Upper lobe of left lung (tissue), 6 donors: ENCODE measurements at regions not wholly inside any gene's neighbourhood (a gene's known extent, or its start where the extent isn't known, plus 50 kb on each side); places are given as distances from the start of the nearest gene placed in this dataset.

ENCODE experiments used
- ATAC-seq, 2 donors: fragments of 200-7000 bp; cut with Tn5 transposase; one replicate each; pipeline ENCODE4 v1.9.1; 2022; ENCODE audit warnings: mild to moderate bottlenecking in 2 of 2, moderate library complexity in 2 of 2; ENCODE audit not compliant: low FRiP score in 2 of 2
- DNase-seq, 2 donors: peaks; one replicate each; pipeline ENCODE4 v3.0.0-alpha.2; 2019 to 2020
- H3K27ac ChIP-seq, 4 donors: fragments of 200-600 bp; sonication (generic); one replicate each; pipeline ENCODE4 v1.5.1; 2016 to 2019
- H3K27me3 ChIP-seq, 4 donors: fragments of 200-600 bp; sonication (generic); one replicate each; pipeline ENCODE4 v1.5.1; 2017 to 2019
- H3K36me3 ChIP-seq, 4 donors: fragments of 200-600 bp; sonication (generic); one replicate each; pipeline ENCODE4 v1.5.1; 2016 to 2019
- H3K4me1 ChIP-seq, 4 donors: fragments of 200-600 bp; sonication (generic); one replicate each; pipeline ENCODE4 v1.5.1; 2018 to 2019
- H3K4me3 ChIP-seq, 4 donors: fragments of 200-600 bp; sonication (generic); one replicate each; pipeline ENCODE4 v1.5.1; 2017 to 2019; ENCODE audit warnings: mild to moderate bottlenecking in 2 of 4, moderate library complexity in 1 of 4
- H3K9me3 ChIP-seq, 4 donors: fragments of 200-600 bp; sonication (generic); one replicate each; pipeline ENCODE4 v1.5.1; 2018 to 2019
- CTCF ChIP-seq, 6 experiments: fragments of 450-650 bp in 4 of 6; fragments of 200-600 bp in 2 of 6; sonication (generic) in 2 of 6; IDR thresholded peaks; one replicate each; pipeline ENCODE4 v1.5.1; 2016 to 2019; ENCODE audit warnings: antibody characterized with exemption in 6 of 6
- EP300 ChIP-seq, 4 donors: sonication (generic); formaldehyde crosslinking; IDR thresholded peaks; one replicate each; pipeline ENCODE4 v1.5.1; 2017; ENCODE audit warnings: antibody characterized with exemption in 4 of 4, control low read depth in 2 of 4
- POLR2A ChIP-seq, 4 donors: fragments of 450-650 bp; IDR thresholded peaks; one replicate each; pipeline ENCODE4 v1.5.1; 2016 to 2017; ENCODE audit warnings: antibody characterized with exemption in 4 of 4, mild to moderate bottlenecking in 2 of 4
- POLR2AphosphoS5 ChIP-seq, 2 donors: sonication (generic); formaldehyde crosslinking; IDR thresholded peaks; one replicate each; pipeline ENCODE4 v1.5.1; 2017; ENCODE audit warnings: antibody characterized with exemption in 2 of 2
- WGBS, 2 donors: methylation state at CpG; one replicate each; pipeline ENCODE4 v1.1.5; 2017 to 2018; 5-methylcytosine and 5-hydroxymethylcytosine counted together
- donor health status: DM: no; HTN: no; CAD: no; lungs with moderate emphysema.
- donor health status: DM: no; HTN: yes; CAD: no; lungs with severe emphysema.

GRCh38 chr16:75792771-75793492, 66.6 kb upstream of the CPHXL start:
- H3K36me3 ChIP-seq: no peaks in the 10 kb centered on the region
- no peak overlapping the region for H3K4me3 ChIP-seq
- no peaks in the 10 kb centered on the region for H3K9me3 ChIP-seq
- TF ChIP-seq CTCF (IDR thresholded peaks at IDR 0.05) (no peak), POLR2A (IDR thresholded peaks at IDR 0.05) (no peak), EP300 (IDR thresholded peaks at IDR 0.05) (no peak), POLR2AphosphoS5 (IDR thresholded peaks at IDR 0.05) (no peak)
- no peak for DNase-seq
- no peaks in the 10 kb centered on the region for H3K4me1 ChIP-seq
- WGBS, 2 donors: 74 to 75% methylated on average over 6 to 7 of the region's 7 CpGs
- no peak overlapping the region for H3K27ac ChIP-seq
- no peaks in the 10 kb centered on the region for H3K27me3 ChIP-seq
- ATAC-seq: no peak

- DNase-seq (no peak), ATAC-seq (no peak)
- no peaks in the 10 kb centered on the region for H3K4me1 ChIP-seq
- no peak for TF ChIP-seq POLR2AphosphoS5 (IDR thresholded peaks at IDR 0.05)
- H3K27me3 ChIP-seq: no peaks in the 10 kb centered on the region
- H3K9me3 ChIP-seq: no peaks in the 10 kb centered on the region
- H3K4me3 ChIP-seq: no peak overlapping the region
- 55 to 61% methylated on average over 4 of the region's 4 CpGs for WGBS, 2 donors
- no peak overlapping the region for H3K27ac ChIP-seq
- H3K36me3 ChIP-seq: no peaks in the 10 kb centered on the region
Observed at GRCh38 chr16:75793641-75794040, 67.4 kb upstream of the CPHXL start.

- ATAC-seq (no peak), DNase-seq (no peak)
- TF ChIP-seq EP300 (IDR thresholded peaks at IDR 0.05) (no peak), CTCF (IDR thresholded peaks at IDR 0.05) (no peak), POLR2A (IDR thresholded peaks at IDR 0.05) (no peak), POLR2AphosphoS5 (IDR thresholded peaks at IDR 0.05) (no peak)
- Histone ChIP-seq H3K9me3 (no peaks in the 10 kb centered on the region), H3K36me3 (no peaks in the 10 kb centered on the region), H3K4me3 (no peak overlapping the region), H3K4me1 (no peaks in the 10 kb centered on the region), H3K27me3 (no peaks in the 10 kb centered on the region), H3K27ac (no peak overlapping the region)
- 56 to 61% methylated on average over 4 of the region's 4 CpGs for WGBS, 2 donors
Observed at GRCh38 chr16:75794426-75794825, 68.1 kb upstream of the CPHXL start.

GRCh38 chr16:75798714-75799113, 72.4 kb upstream of the CPHXL start:
- Histone ChIP-seq H3K27me3 (no peaks in the 10 kb centered on the region), H3K4me3 (no peak overlapping the region), H3K27ac (no peak overlapping the region), H3K9me3 (no peaks in the 10 kb centered on the region), H3K36me3 (no peaks in the 10 kb centered on the region), H3K4me1 (no peaks in the 10 kb centered on the region)
- no peak for TF ChIP-seq CTCF (IDR thresholded peaks at IDR 0.05)
- no peak for TF ChIP-seq POLR2A (IDR thresholded peaks at IDR 0.05)
- no peak for TF ChIP-seq POLR2AphosphoS5 (IDR thresholded peaks at IDR 0.05)
- no peak for TF ChIP-seq EP300 (IDR thresholded peaks at IDR 0.05)
- DNase-seq: no peak
- 83 to 87% methylated on average over 4 of the region's 4 CpGs for WGBS, 2 donors
- no peak for ATAC-seq

- DNase-seq (no peak), ATAC-seq (no peak)
- H3K36me3 ChIP-seq: no peaks in the 10 kb centered on the region
- no peak for TF ChIP-seq EP300 (IDR thresholded peaks at IDR 0.05)
- no peak for TF ChIP-seq POLR2AphosphoS5 (IDR thresholded peaks at IDR 0.05)
- no peak for TF ChIP-seq CTCF (IDR thresholded peaks at IDR 0.05)
- TF ChIP-seq POLR2A (IDR thresholded peaks at IDR 0.05): no peak
- WGBS, 2 donors: 42 to 49% methylated on average over 3 of the region's 3 CpGs
- H3K27ac ChIP-seq: no peak overlapping the region
- H3K4me1 ChIP-seq: no peaks in the 10 kb centered on the region
- H3K9me3 ChIP-seq: no peaks in the 10 kb centered on the region
- no peaks in the 10 kb centered on the region for H3K27me3 ChIP-seq
- H3K4me3 ChIP-seq: no peak overlapping the region
Observed at GRCh38 chr16:75801307-75801706, 75.0 kb upstream of the CPHXL start.
